VCaP (cell line): ENCODE measurements at regions not wholly inside any gene's neighbourhood (a gene's known extent, or its start where the extent isn't known, plus 50 kb on each side); places are given as distances from the start of the nearest gene placed in this dataset.

Source experiments
- H3K27ac ChIP-seq: fragments of 450-650 bp; 2 replicates; pipeline ENCODE4 v1.5.1; 2017
- TF ChIP-seq, protein P1 (sequence below): fragments of 450-650 bp; conservative IDR thresholded peaks from 2 replicates; pipeline ENCODE4 v1.5.1; 2017; ENCODE audit warnings: mild to moderate bottlenecking, moderate library complexity

DNA sequence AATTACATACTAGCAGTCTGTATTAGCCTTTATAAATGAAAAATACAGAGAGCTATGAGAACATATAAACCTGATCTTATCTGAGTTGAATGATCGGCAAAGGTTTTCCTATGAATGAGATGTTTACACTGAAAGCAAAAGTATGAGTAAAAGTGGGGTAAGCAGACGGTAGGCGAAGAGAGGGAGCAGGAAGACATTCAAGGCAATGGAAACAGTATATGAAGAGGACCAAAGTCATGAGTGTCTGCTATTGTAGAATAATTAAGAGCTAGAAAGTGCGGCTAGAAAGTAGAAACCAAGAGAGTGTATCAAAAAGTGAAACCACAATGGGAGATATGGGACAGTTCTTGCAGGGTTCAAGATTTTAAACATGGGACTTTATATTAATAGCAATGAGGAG lies 67.0 kb upstream of the TMLHE start:
- TF ChIP-seq, protein P1, sequence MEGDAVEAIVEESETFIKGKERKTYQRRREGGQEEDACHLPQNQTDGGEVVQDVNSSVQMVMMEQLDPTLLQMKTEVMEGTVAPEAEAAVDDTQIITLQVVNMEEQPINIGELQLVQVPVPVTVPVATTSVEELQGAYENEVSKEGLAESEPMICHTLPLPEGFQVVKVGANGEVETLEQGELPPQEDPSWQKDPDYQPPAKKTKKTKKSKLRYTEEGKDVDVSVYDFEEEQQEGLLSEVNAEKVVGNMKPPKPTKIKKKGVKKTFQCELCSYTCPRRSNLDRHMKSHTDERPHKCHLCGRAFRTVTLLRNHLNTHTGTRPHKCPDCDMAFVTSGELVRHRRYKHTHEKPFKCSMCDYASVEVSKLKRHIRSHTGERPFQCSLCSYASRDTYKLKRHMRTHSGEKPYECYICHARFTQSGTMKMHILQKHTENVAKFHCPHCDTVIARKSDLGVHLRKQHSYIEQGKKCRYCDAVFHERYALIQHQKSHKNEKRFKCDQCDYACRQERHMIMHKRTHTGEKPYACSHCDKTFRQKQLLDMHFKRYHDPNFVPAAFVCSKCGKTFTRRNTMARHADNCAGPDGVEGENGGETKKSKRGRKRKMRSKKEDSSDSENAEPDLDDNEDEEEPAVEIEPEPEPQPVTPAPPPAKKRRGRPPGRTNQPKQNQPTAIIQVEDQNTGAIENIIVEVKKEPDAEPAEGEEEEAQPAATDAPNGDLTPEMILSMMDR = no peak
- no peak overlapping the region for H3K27ac ChIP-seq

DNA sequence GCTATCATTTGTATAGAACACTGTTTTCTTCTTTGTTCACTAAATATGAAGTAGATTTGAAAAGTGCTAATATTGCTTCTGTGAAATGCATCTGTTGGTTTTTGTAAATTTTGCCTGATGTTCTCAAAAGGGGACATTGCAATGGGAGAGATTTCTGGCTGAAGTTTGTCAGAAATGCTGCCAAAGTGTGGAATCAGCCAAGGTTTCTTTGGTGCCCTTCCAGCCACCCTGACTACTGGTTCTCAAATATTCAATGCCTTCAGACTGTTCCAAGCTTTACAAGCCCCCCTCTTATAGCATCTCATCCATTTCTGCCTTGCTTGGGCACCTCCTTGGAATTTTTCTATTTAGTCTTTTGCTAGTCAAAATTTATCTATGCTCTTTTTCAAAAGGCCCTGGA lies 60.6 kb upstream of the TMLHE start:
- TF ChIP-seq, protein P1 = no peak
- no peak overlapping the region for H3K27ac ChIP-seq

DNA sequence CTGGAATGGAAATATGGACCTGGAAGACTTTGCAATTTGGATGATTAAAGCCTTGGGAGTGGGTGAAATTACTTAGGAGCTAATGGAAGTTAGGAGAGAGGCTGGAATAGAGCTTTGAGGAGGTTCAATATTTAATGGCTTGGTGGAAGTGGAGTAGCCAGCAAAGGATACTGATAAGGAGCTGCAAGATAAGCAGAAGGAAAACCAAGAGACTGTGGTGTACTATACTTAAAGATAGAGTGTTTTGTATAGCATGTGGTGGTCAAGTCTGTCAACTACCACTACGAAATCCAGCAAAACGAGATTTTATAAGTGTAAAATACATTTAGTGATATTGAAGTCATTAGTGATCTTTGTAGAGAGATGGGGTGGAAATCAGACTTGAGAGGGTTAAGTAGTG lies 54.0 kb upstream of the TMLHE start:
- TF ChIP-seq, protein P1 = no peak
- H3K27ac ChIP-seq = no peak overlapping the region
